VCaP (cell line): ENCODE measurements at regions not wholly inside any gene's neighbourhood (a gene's known extent, or its start where the extent isn't known, plus 50 kb on each side); places are given as distances from the start of the nearest gene placed in this dataset.

Experiments
- H3K27ac ChIP-seq: fragments of 450-650 bp; 2 replicates; pipeline ENCODE4 v1.5.1; 2017
- TF ChIP-seq, protein P1 (sequence below): fragments of 450-650 bp; conservative IDR thresholded peaks from 2 replicates; pipeline ENCODE4 v1.5.1; 2017; ENCODE audit warnings: mild to moderate bottlenecking, moderate library complexity

- H3K27ac ChIP-seq: no peak overlapping the region
Measured at GRCh38 chr18:28725876-28726275, 548.9 kb upstream of the CDH2 start.

GRCh38 chr18:28723506-28723905 lies 546.6 kb upstream of the CDH2 start:
- TF ChIP-seq, protein P1, sequence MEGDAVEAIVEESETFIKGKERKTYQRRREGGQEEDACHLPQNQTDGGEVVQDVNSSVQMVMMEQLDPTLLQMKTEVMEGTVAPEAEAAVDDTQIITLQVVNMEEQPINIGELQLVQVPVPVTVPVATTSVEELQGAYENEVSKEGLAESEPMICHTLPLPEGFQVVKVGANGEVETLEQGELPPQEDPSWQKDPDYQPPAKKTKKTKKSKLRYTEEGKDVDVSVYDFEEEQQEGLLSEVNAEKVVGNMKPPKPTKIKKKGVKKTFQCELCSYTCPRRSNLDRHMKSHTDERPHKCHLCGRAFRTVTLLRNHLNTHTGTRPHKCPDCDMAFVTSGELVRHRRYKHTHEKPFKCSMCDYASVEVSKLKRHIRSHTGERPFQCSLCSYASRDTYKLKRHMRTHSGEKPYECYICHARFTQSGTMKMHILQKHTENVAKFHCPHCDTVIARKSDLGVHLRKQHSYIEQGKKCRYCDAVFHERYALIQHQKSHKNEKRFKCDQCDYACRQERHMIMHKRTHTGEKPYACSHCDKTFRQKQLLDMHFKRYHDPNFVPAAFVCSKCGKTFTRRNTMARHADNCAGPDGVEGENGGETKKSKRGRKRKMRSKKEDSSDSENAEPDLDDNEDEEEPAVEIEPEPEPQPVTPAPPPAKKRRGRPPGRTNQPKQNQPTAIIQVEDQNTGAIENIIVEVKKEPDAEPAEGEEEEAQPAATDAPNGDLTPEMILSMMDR: no peak
- no peak overlapping the region for H3K27ac ChIP-seq

More at GRCh38 chr18:28725876-28726275, 548.9 kb upstream of the CDH2 start:
- TF ChIP-seq, protein P1: no peak

DNA sequence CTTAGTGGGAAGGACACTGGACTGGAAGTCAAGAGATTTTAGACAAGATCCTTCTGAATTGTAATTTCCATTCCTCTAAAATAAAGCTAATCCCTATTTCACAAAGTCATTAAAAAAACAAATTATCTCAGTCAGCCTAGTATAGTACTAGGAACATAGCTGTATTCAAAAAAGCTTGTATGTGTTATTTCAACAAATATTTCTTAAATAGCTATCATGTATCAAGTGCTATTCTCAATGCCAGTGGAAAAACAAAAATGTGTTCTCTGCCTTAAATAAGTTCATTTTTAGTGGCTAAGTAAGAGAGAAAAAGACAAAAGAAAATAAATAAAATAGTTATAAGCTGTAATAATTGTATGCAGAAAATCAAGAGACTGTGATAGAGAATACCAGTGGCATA lies 541.8 kb upstream of the CDH2 start:
- H3K27ac ChIP-seq: no peak overlapping the region
- TF ChIP-seq, protein P1: no peak

DNA sequence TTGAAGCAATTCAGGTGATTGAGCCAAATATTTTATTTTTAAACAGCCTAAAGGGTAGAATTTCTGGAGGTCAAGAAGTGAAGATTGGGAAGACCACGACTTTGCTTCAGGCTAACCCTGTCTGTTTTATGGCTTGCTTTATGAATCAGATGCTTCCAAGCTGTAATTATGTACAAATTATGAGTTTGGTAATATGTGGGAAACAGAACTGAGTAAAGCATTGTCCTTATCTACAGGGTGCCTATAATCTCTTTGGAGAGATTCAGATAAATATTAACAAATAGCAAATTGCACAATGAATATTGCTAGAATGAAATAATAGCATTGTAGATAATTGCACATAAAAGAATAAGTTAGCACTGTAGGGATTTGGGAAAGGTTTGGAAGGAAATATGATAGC lies 539.4 kb upstream of the CDH2 start:
- TF ChIP-seq, protein P1: no peak
- no peak overlapping the region for H3K27ac ChIP-seq

DNA sequence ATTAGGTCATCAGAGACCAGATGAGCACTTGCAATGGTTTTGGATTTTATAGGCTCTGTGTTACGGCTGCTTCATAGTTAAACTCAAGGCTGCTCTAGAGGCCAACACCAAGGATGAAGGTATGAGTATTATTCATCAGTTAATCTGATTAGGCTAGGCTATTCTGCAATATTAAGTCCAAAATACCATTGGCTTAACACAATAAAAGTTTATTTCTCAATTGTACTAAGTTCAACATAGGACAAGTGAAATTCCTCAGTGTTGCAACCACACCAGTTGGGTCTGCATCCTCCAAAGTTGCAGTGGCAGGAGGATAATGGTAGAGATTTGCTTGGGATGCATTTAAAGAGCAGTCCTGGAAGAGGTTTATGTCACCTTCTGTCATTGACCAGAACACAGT lies 538.3 kb upstream of the CDH2 start:
- no peak overlapping the region for H3K27ac ChIP-seq
- TF ChIP-seq, protein P1: no peak

GRCh38 chr18:28714498-28714897 lies 537.6 kb upstream of the CDH2 start:
- no peak overlapping the region for H3K27ac ChIP-seq
- TF ChIP-seq, protein P1: no peak

DNA sequence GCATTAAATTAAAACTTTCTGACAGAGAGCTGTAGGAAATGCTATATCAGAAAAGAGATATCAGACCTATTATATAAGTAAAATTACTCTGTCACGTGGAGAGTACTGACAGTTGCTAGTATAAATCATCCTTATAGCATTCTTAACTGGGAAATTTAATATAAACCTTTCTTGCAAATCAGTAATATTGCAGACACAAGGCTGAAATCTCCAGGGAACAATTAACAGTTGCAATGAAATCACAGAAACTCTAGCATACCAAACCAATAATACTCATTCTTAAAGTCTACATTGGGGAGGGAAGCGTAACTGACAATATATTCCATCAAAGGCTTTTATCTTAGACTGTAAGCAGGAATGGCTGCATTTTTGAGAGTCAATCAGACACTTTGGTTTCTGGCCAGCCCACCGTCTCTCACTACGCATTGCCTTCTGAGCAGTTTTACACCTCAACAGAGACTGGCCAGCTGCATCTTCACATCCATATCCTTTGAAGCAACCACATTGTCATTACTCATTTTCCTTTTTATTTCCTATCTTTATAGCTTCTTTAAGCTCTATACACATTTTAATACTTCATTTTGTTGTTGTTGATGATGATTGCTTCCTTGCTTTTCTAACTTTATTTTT lies 536.0 kb upstream of the CDH2 start:
- TF ChIP-seq, protein P1: no peak
- no peak overlapping the region for H3K27ac ChIP-seq
